PC-9 (cell line): ENCODE measurements at regions not wholly inside any gene's neighbourhood (a gene's known extent, or its start where the extent isn't known, plus 50 kb on each side); places are given as distances from the start of the nearest gene placed in this dataset.

ENCODE experiments used
- EZH2 ChIP-seq: fragments of 200-600 bp; sonication (generic); IDR thresholded peaks from 2 replicates; pipeline ENCODE4 v1.8.0; 2017; ENCODE audit warnings: antibody characterized with exemption, low read depth
- TF ChIP-seq, protein P1 (sequence below): fragments of 200-600 bp; sonication (generic); conservative IDR thresholded peaks from 2 replicates; pipeline ENCODE4 v1.6.1; 2017; ENCODE audit warnings: mixed run types, antibody characterized with exemption, mild to moderate bottlenecking, moderate library complexity

DNA sequence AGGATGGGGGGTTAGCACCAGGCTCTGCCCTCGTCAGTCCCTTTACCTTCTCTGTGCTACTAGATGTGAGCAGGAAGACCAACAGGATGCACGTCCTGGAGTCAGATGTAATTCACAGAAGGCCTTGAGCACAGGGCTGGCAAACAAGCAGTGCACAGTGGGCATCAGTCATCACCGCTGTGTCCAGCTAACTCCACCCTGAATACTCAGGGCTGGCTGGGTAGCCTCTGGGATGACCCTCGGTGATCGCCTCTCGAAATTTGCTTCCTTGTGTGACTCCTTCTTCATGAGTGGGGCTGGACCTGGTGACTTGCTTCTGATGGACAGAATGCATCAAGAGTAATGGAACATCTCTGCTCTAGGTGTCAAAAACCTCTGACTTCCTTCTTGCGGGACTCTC is 92.2 kb upstream of the TMPRSS2 start:
- TF ChIP-seq, protein P1, sequence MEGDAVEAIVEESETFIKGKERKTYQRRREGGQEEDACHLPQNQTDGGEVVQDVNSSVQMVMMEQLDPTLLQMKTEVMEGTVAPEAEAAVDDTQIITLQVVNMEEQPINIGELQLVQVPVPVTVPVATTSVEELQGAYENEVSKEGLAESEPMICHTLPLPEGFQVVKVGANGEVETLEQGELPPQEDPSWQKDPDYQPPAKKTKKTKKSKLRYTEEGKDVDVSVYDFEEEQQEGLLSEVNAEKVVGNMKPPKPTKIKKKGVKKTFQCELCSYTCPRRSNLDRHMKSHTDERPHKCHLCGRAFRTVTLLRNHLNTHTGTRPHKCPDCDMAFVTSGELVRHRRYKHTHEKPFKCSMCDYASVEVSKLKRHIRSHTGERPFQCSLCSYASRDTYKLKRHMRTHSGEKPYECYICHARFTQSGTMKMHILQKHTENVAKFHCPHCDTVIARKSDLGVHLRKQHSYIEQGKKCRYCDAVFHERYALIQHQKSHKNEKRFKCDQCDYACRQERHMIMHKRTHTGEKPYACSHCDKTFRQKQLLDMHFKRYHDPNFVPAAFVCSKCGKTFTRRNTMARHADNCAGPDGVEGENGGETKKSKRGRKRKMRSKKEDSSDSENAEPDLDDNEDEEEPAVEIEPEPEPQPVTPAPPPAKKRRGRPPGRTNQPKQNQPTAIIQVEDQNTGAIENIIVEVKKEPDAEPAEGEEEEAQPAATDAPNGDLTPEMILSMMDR, result no peak
- TF ChIP-seq EZH2, result no peak
